ENCODE measurements at regions not wholly inside any gene's neighbourhood (a gene's known extent, or its start where the extent isn't known, plus 50 kb on each side); places are given as distances from the start of the nearest gene placed in this dataset.
"Not testable (repeated sequence)": the region's sequence is repeated elsewhere in the genome, so short reads cannot be mapped to it uniquely, and the experiment has no call there.

DNA sequence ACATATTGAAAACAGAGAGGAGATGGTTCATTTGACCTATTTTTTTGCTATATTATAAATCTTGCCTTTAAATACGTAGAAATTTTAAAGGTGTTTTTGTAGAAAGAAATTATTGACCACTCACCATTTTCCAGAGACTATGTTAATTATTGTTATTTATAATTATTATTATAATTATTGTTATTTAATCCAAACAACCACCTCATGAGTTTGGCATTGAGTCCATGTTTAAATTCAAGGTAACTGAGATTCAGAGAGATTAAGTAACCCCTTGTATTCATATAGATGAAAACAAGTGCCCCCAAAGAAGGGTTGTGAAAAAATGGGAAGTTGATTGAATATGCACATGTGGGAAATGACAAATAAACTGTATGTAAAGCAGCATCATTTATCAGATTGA lies 692.5 kb upstream of the MIR17HG start:
- no peak overlapping the region for H3K4me2 ChIP-seq (ENCODE audit: low read length)
- H3K79me2 ChIP-seq (ENCODE audit: low read length), result no peaks in the 10 kb centered on the region
- no peaks in the 10 kb centered on the region for H3K27me3 ChIP-seq (ENCODE audit: low read depth, low read length)
- no peak overlapping the region for H3K9ac ChIP-seq (ENCODE audit: low read length)
- H3K4me1 ChIP-seq (ENCODE audit: low read length), result no peaks in the 10 kb centered on the region
- H3K4me3 ChIP-seq (ENCODE audit: low read length), result no peak overlapping the region
- no peaks in the 10 kb centered on the region for H3K36me3 ChIP-seq (replicated peaks; ENCODE audit: low read depth, low read length)
- TF ChIP-seq EZH2phosphoT487 (IDR thresholded peaks at IDR 0.05; ENCODE audit: low read depth) (no peak), CTCF (IDR thresholded peaks at IDR 0.05; ENCODE audit: low read depth, low read length) (no peak)
- H3K27ac ChIP-seq (ENCODE audit: low read length), result no peak overlapping the region
- no peak overlapping the region for H2AFZ ChIP-seq (ENCODE audit: low read depth, low read length)
- H3K9me3 ChIP-seq (ENCODE audit: insufficient read depth, low read length), result peaks cover 4% of the 10 kb centered on the region; the same call in 1 of the 2 replicates
- H4K20me1 ChIP-seq (ENCODE audit: insufficient read depth, low read length), result no peaks in the 10 kb centered on the region

GRCh38 chr13:90664200-90664599 lies 683.3 kb upstream of the MIR17HG start:
- H4K20me1 ChIP-seq (ENCODE audit: insufficient read depth, low read length); H2AFZ ChIP-seq (ENCODE audit: low read depth, low read length); H3K27me3 ChIP-seq (ENCODE audit: low read depth, low read length); H3K79me2 ChIP-seq (ENCODE audit: low read length); H3K27ac ChIP-seq (ENCODE audit: low read length); H3K4me2 ChIP-seq (ENCODE audit: low read length); H3K4me3 ChIP-seq (ENCODE audit: low read length); H3K9ac ChIP-seq (ENCODE audit: low read length); H3K4me1 ChIP-seq (ENCODE audit: low read length); H3K9me3 ChIP-seq (ENCODE audit: insufficient read depth, low read length); H3K36me3 ChIP-seq (replicated peaks; ENCODE audit: low read depth, low read length): not testable (repeated sequence)

- H3K4me3 ChIP-seq (ENCODE audit: low read length), result no peak overlapping the region
- no peaks in the 10 kb centered on the region for H4K20me1 ChIP-seq (ENCODE audit: insufficient read depth, low read length)
- TF ChIP-seq EZH2phosphoT487 (IDR thresholded peaks at IDR 0.05; ENCODE audit: low read depth), result no peak
- TF ChIP-seq CTCF (IDR thresholded peaks at IDR 0.05; ENCODE audit: low read depth, low read length), result no peak
- no peak overlapping the region for H3K4me2 ChIP-seq (ENCODE audit: low read length)
- H3K9ac ChIP-seq (ENCODE audit: low read length), result no peak overlapping the region
- no peaks in the 10 kb centered on the region for H3K79me2 ChIP-seq (ENCODE audit: low read length)
- H3K4me1 ChIP-seq (ENCODE audit: low read length), result no peaks in the 10 kb centered on the region
- no peaks in the 10 kb centered on the region for H3K36me3 ChIP-seq (replicated peaks; ENCODE audit: low read depth, low read length)
- H2AFZ ChIP-seq (ENCODE audit: low read depth, low read length), result no peak overlapping the region
- no peaks in the 10 kb centered on the region for H3K27me3 ChIP-seq (ENCODE audit: low read depth, low read length)
- no peaks in the 10 kb centered on the region for H3K9me3 ChIP-seq (ENCODE audit: insufficient read depth, low read length)
- no peak overlapping the region for H3K27ac ChIP-seq (ENCODE audit: low read length)
Measured at GRCh38 chr13:90673746-90674145, 673.7 kb upstream of the MIR17HG start.

DNA sequence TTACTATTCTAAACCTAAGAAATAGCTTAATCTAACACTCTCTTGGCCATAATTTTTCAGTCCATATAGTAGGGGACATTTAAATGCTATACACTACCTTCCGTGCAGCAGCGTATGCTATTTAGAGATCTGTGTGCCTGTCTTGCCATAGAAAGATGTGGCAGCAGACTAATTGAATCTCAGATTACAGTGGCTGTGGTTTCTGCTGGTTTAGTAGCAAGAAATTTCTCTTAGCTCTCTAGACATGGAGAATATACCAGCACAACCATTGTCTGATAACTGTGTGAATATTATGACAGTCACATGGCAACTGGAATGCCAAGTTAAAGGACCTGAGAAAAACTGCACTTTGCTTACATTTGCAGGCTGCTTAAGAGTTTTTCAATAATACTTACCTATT lies 672.4 kb upstream of the MIR17HG start:
- H2AFZ ChIP-seq (ENCODE audit: low read depth, low read length), result no peak overlapping the region
- no peaks in the 10 kb centered on the region for H3K9me3 ChIP-seq (ENCODE audit: insufficient read depth, low read length)
- no peaks in the 10 kb centered on the region for H4K20me1 ChIP-seq (ENCODE audit: insufficient read depth, low read length)
- H3K79me2 ChIP-seq (ENCODE audit: low read length), result no peaks in the 10 kb centered on the region
- H3K27ac ChIP-seq (ENCODE audit: low read length), result no peak overlapping the region
- H3K27me3 ChIP-seq (ENCODE audit: low read depth, low read length), result no peaks in the 10 kb centered on the region
- H3K9ac ChIP-seq (ENCODE audit: low read length), result no peak overlapping the region
- no peaks in the 10 kb centered on the region for H3K36me3 ChIP-seq (replicated peaks; ENCODE audit: low read depth, low read length)
- no peak overlapping the region for H3K4me2 ChIP-seq (ENCODE audit: low read length)
- no peaks in the 10 kb centered on the region for H3K4me1 ChIP-seq (ENCODE audit: low read length)
- H3K4me3 ChIP-seq (ENCODE audit: low read length), result no peak overlapping the region
- no peak for TF ChIP-seq CTCF (IDR thresholded peaks at IDR 0.05; ENCODE audit: low read depth, low read length)
- no peak for TF ChIP-seq EZH2phosphoT487 (IDR thresholded peaks at IDR 0.05; ENCODE audit: low read depth)

DNA sequence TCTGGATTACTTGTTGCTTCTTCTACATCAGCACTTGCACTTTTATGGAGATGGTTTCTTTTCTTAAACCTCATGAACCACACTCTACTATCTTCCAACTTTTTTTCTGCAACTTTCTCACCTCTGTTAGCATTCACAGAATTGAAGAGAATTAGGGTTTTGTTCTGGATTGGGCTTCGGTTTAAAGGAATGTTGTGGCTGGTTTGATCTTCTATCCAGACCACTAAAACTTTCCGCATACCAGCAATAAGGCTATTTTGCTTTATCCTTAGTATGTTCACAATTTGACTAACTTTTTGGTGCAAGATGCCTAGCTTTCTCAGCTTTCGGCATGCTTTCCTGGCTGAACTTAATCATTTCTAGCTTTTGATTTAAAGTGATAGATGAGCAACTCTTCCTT lies 666.7 kb upstream of the MIR17HG start:
- Histone ChIP-seq H3K79me2 (ENCODE audit: low read length) (no peaks in the 10 kb centered on the region), H3K9ac (ENCODE audit: low read length) (no peak overlapping the region), H3K9me3 (ENCODE audit: insufficient read depth, low read length) (no peaks in the 10 kb centered on the region), H3K4me1 (ENCODE audit: low read length) (no peaks in the 10 kb centered on the region), H3K4me2 (ENCODE audit: low read length) (no peak overlapping the region), H4K20me1 (ENCODE audit: insufficient read depth, low read length) (no peaks in the 10 kb centered on the region), H3K36me3 (replicated peaks; ENCODE audit: low read depth, low read length) (no peaks in the 10 kb centered on the region), H2AFZ (ENCODE audit: low read depth, low read length) (no peak overlapping the region), H3K27me3 (ENCODE audit: low read depth, low read length) (no peaks in the 10 kb centered on the region), H3K4me3 (ENCODE audit: low read length) (no peak overlapping the region), H3K27ac (ENCODE audit: low read length) (no peak overlapping the region)
- TF ChIP-seq EZH2phosphoT487 (IDR thresholded peaks at IDR 0.05; ENCODE audit: low read depth), result no peak
- no peak for TF ChIP-seq CTCF (IDR thresholded peaks at IDR 0.05; ENCODE audit: low read depth, low read length)

Data from OCI-LY3 (cell line).